Right renal cortex interstitium (tissue), 3 donors: ENCODE measurements at regions not wholly inside any gene's neighbourhood (a gene's known extent, or its start where the extent isn't known, plus 50 kb on each side); places are given as distances from the start of the nearest gene placed in this dataset.

Experiments
- DNase-seq, 3 donors: peaks; one replicate each; pipeline ENCODE4 v3.0.0-alpha.2; 2013; ENCODE audit warnings: low read depth in 3 of 3, low spot score in 2 of 3

DNA sequence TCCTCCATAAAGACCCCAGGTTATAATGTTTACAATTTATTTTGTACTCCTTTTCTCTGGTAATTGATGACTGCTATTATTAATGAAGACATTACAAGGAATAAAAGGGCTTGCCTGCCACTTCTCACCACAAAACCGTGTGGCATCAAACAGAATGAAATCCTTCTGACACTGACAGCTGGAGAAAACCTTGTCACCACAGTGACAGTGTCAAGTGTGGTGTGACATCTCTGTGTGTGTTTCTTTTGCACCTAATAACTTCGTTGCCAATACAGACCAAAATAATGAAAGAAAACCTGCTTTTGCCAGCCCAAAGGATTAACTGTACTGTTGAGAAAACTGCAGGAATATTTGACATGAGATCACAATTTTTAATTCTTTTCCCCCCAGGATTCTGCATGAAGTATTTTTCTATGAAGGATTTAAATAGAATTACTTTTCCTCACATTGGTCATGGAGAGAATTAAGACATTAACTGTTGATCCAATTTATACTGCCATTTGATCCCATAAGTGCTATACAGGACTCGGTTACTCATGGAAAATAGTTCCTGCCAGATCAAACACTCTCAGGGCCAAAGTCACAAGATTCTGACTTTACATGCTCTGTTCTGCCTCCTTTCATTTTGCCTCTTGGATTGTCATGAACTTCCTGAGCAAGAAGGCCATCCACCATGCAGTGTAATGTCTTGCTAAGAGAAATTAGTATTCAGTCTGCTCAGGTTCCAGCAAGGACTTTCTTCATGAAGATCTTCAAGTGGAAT is 60.4 kb upstream of the IFNG-AS1 start:
- DNase-seq, result no peak

DNA sequence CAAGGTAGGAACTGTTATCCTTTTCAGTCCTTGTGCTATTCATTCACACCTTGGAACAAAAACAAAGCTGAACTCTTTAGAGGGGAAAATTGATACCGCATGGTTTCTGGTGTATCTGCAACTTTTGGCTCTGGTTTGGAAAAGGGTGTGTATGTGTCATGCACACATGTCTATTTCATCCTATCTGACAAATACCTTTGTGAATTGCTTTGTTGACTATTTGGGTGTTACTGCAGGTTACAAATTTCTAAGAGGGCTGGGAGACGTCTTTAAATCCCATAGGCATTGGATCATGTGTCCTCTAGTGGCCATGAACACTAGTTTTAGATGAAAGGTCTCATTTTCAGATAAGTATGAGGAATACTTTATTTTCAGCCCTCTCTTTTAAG is 59.9 kb upstream of the IFNG-AS1 start:
- DNase-seq, result no peak

DNA sequence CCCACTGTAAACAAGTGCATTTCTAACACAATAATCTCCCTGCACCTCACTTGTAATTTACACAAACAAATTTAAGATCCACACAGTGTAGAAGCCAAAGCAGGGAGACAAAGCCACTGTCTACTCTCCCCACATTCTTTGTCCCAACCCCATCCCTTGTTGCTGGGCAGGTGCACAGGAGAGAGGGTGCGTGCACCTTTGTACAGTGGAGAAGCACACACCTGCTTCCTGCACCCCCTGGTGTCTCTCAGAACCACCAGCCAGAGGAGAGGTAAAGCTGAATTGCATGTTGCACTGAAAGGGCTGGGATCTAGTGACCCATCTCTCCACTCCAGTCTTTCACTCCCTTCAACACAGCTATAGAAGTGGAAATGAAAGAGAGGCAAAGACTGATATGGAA is 51.4 kb upstream of the IFNG-AS1 start:
- no peak for DNase-seq
